Osteoblast (primary cell): ENCODE measurements at regions not wholly inside any gene's neighbourhood (a gene's known extent, or its start where the extent isn't known, plus 50 kb on each side); places are given as distances from the start of the nearest gene placed in this dataset.

ENCODE experiments used
- DNase-seq: peaks from one replicate; pipeline ENCODE4 v3.0.0; 2011; ENCODE audit warnings: low spot score, mixed read lengths; ENCODE audit not compliant: insufficient read length; ENCODE audit errors: missing footprints
- H2AFZ ChIP-seq: 2 replicates; pipeline ENCODE4 v1.6.0; 2011; ENCODE audit warnings: mild to moderate bottlenecking, low read length
- H3K27ac ChIP-seq: 2 replicates; pipeline ENCODE4 v1.5.1; 2011; ENCODE audit warnings: mild to moderate bottlenecking, low read depth, low read length, moderate library complexity
- H3K27me3 ChIP-seq: 2 replicates; pipeline ENCODE4 v1.6.0; 2012; ENCODE audit warnings: mild to moderate bottlenecking, control low read depth, inconsistent platforms, low read length, moderate library complexity; ENCODE audit not compliant: insufficient read depth
- H3K36me3 ChIP-seq: 2 replicates; pipeline ENCODE4 v1.5.1; 2011; ENCODE audit warnings: mild to moderate bottlenecking, low read length, control low read depth, moderate library complexity; ENCODE audit not compliant: insufficient read depth
- H3K4me1 ChIP-seq: 2 replicates; pipeline ENCODE4 v1.5.1; 2011; ENCODE audit warnings: mild to moderate bottlenecking, low read length, control low read depth, moderate library complexity; ENCODE audit not compliant: insufficient read depth
- H3K4me2 ChIP-seq: 2 replicates; pipeline ENCODE4 v1.6.0; 2011; ENCODE audit warnings: mild to moderate bottlenecking, low read length; ENCODE audit not compliant: insufficient read depth
- H3K4me3 ChIP-seq: fragments of 200-600 bp; sonication (generic); 3 replicates; pipeline ENCODE4 v1.5.1; 2012; ENCODE audit warnings: mild to moderate bottlenecking, low read length, inconsistent platforms; ENCODE audit not compliant: insufficient read depth
- H3K79me2 ChIP-seq: 2 replicates; pipeline ENCODE4 v1.6.0; 2012; ENCODE audit warnings: mild to moderate bottlenecking, low read length, control low read depth, inconsistent platforms; ENCODE audit not compliant: insufficient read depth
- H3K9me3 ChIP-seq: 2 replicates; pipeline ENCODE4 v1.5.1; 2011; ENCODE audit warnings: low read depth, low read length, control low read depth
- H4K20me1 ChIP-seq: 2 replicates; pipeline ENCODE4 v1.6.0; 2012; ENCODE audit warnings: mild to moderate bottlenecking, low read length, control low read depth; ENCODE audit not compliant: insufficient read depth
- TF ChIP-seq, protein P1 (sequence below): IDR thresholded peaks from 2 replicates; pipeline ENCODE4 v1.5.1; 2011; ENCODE audit warnings: mild to moderate bottlenecking, low read depth, low read length, moderate library complexity; ENCODE audit errors: extremely low read depth

DNA sequence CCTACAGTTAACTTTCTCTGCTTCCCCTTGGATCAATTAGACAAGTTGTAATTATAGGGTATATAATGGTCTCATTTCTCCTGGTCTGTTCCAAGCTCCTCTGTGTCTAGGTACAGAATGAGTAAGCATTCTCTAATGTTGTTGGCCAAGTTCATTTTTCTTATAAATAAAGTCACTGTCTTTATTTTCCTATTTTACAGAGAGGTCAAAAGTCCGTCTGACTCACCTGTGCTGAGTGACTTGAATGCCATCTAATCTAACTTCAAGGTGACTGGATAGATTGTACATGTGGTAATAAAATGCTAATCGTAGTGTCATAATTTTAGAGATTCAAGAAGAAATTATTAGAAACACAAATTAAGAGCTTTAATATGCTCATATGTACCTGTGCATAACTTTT is 500.2 kb downstream of the PDCD6IP start:
- no peaks in the 10 kb centered on the region for H3K9me3 ChIP-seq
- no peaks in the 10 kb centered on the region for H4K20me1 ChIP-seq
- no peak overlapping the region for H3K4me3 ChIP-seq
- no peak overlapping the region for H3K27ac ChIP-seq
- no peak overlapping the region for H2AFZ ChIP-seq
- H3K79me2 ChIP-seq, result no peaks in the 10 kb centered on the region
- H3K36me3 ChIP-seq, result no peaks in the 10 kb centered on the region
- DNase-seq, result no peak
- no peaks in the 10 kb centered on the region for H3K27me3 ChIP-seq
- H3K4me1 ChIP-seq, result no peaks in the 10 kb centered on the region
- H3K4me2 ChIP-seq, result no peak overlapping the region
- TF ChIP-seq, protein P1, sequence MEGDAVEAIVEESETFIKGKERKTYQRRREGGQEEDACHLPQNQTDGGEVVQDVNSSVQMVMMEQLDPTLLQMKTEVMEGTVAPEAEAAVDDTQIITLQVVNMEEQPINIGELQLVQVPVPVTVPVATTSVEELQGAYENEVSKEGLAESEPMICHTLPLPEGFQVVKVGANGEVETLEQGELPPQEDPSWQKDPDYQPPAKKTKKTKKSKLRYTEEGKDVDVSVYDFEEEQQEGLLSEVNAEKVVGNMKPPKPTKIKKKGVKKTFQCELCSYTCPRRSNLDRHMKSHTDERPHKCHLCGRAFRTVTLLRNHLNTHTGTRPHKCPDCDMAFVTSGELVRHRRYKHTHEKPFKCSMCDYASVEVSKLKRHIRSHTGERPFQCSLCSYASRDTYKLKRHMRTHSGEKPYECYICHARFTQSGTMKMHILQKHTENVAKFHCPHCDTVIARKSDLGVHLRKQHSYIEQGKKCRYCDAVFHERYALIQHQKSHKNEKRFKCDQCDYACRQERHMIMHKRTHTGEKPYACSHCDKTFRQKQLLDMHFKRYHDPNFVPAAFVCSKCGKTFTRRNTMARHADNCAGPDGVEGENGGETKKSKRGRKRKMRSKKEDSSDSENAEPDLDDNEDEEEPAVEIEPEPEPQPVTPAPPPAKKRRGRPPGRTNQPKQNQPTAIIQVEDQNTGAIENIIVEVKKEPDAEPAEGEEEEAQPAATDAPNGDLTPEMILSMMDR, result no peak

DNA sequence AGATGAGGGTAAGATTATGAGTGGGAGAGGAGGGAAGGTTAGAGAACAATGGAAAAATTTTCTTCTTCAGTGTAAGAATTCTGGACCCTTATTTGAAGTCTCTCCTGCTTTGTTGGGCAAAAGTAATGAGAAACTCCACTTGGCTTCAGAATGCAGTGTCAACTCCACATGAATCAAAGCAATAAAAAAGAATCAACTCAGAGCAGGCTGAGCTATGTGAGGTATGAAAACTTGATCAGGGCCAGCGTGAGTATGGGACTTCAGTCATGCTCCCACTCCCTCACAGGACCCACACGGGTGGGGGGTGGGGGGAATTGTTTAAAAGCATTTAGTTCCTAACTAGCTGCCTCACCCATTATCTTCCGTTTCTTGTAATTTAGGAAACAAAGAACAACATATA is 502.2 kb downstream of the PDCD6IP start:
- H3K9me3 ChIP-seq, result no peaks in the 10 kb centered on the region
- no peaks in the 10 kb centered on the region for H3K27me3 ChIP-seq
- no peaks in the 10 kb centered on the region for H4K20me1 ChIP-seq
- no peaks in the 10 kb centered on the region for H3K79me2 ChIP-seq
- H3K27ac ChIP-seq, result no peak overlapping the region
- no peak overlapping the region for H3K4me2 ChIP-seq
- no peak overlapping the region for H3K4me3 ChIP-seq
- TF ChIP-seq, protein P1, result no peak
- no peak for DNase-seq
- no peaks in the 10 kb centered on the region for H3K4me1 ChIP-seq
- no peaks in the 10 kb centered on the region for H3K36me3 ChIP-seq
- no peak overlapping the region for H2AFZ ChIP-seq

DNA sequence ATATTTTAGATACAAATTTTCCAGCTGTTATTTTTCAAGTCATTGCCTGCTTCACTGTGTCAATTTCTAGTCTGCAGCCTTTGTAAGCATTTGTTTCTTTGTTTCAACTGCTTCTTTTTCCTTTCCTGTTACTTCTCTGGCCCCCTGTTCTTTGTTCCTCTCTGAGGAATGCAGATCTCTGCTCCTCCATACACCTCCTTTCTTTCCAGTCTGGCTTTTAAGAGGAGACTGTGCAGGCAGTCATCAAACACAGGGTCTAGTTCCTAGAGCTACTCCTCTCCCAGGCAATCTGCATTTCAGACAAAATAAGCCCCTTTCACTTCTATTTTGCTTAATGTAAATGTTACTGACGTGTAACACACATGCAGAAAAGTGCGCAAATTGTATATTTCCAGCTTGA is 502.9 kb downstream of the PDCD6IP start:
- Histone ChIP-seq H3K27ac (no peak overlapping the region), H2AFZ (no peak overlapping the region), H3K79me2 (no peaks in the 10 kb centered on the region), H4K20me1 (no peaks in the 10 kb centered on the region), H3K36me3 (no peaks in the 10 kb centered on the region), H3K27me3 (no peaks in the 10 kb centered on the region), H3K4me3 (no peak overlapping the region), H3K9me3 (no peaks in the 10 kb centered on the region), H3K4me1 (no peaks in the 10 kb centered on the region), H3K4me2 (no peak overlapping the region)
- TF ChIP-seq, protein P1, result no peak
- DNase-seq, result no peak

DNA sequence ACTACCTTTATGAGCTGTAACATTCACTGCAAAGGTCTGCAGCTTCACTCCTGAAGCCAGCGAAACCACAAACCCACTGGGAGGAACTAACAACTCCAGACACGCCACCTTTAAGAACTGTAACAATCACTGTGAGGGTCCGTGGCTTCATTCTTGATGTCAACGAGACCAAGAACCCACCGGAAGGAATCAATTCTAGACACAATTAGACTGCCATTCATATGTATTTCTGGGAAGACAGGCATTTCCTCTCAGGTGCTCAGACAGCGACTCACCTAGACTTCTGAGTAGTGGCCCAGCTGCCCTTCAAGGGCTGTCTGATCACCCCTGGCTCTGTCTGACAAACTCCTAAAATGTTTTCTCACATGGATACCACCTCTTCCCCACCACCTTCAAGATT is 506.8 kb downstream of the PDCD6IP start:
- H3K4me2 ChIP-seq, result no peak overlapping the region
- no peak for DNase-seq

More for the DNA sequence above, 506.8 kb downstream of the PDCD6IP start:
- no peaks in the 10 kb centered on the region for H3K4me1 ChIP-seq
- no peak overlapping the region for H2AFZ ChIP-seq
- no peak overlapping the region for H3K27ac ChIP-seq
- no peaks in the 10 kb centered on the region for H4K20me1 ChIP-seq
- H3K79me2 ChIP-seq, result no peaks in the 10 kb centered on the region
- no peak overlapping the region for H3K4me3 ChIP-seq
- TF ChIP-seq, protein P1, result no peak
- H3K36me3 ChIP-seq, result no peaks in the 10 kb centered on the region
- H3K27me3 ChIP-seq, result no peaks in the 10 kb centered on the region
- no peaks in the 10 kb centered on the region for H3K9me3 ChIP-seq
